ENCODE measurements at regions not wholly inside any gene's neighbourhood (a gene's known extent, or its start where the extent isn't known, plus 50 kb on each side); places are given as distances from the start of the nearest gene placed in this dataset.

DNA sequence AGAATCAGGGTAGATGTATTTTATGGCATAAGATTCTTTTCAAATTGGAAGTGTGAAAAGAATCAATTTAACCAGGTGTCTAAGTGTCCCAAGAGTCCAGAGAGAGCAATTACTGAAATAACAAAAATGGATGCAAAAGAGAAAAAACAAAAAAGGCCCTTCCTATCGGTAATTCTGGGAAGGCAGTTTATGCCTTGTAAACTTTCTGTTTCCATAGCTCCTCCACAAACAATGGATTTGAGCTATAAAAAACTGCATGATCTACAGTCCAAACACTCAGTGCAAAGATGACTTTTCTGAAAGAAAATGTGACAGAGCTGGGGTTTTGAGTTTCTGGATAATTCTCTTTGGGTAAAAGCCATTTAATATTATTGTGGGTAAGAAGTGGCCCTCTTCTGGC lies 366.1 kb downstream of the EN1 start:
- no peak for TF ChIP-seq CTCF (conservative IDR thresholded peaks at IDR 0.05; ENCODE audit: low read depth, low read length)
- TF ChIP-seq EZH2 (IDR thresholded peaks at IDR 0.05; ENCODE audit: borderline replicate concordance, low read depth, low read length, poor library complexity, severe bottlenecking), result no peak

Measured in A673 (cell line).